RWPE2 (cell line): ENCODE measurements at regions not wholly inside any gene's neighbourhood (a gene's known extent, or its start where the extent isn't known, plus 50 kb on each side); places are given as distances from the start of the nearest gene placed in this dataset.

Experiments
- ATAC-seq: fragments of 200-7000 bp; cut with Tn5 transposase; 3 replicates; pipeline ENCODE4 v1.9.1; 2021; ENCODE audit warnings: low read depth
- DNase-seq: peaks from one replicate; pipeline ENCODE4 v3.0.0-alpha.2; 2020; ENCODE audit warnings: low spot score
- H3K27ac ChIP-seq: fragments of 450-650 bp; 2 replicates; pipeline ENCODE4 v1.5.1; 2017; ENCODE audit warnings: mild to moderate bottlenecking; ENCODE audit not compliant: poor library complexity, severe bottlenecking
- H3K27me3 ChIP-seq: fragments of 250-450 bp; sonication (Bioruptor Pico); 2 replicates; pipeline ENCODE4 v1.5.1; 2021; ENCODE audit warnings: mild to moderate bottlenecking, moderate library complexity; ENCODE audit not compliant: insufficient read depth, poor library complexity, severe bottlenecking
- H3K36me3 ChIP-seq: fragments of 250-450 bp; sonication (Bioruptor Pico); 2 replicates; pipeline ENCODE4 v1.5.1; 2020; ENCODE audit warnings: low read depth, mild to moderate bottlenecking, moderate library complexity
- H3K4me1 ChIP-seq: fragments of 250-450 bp; sonication (Bioruptor Pico); 2 replicates; pipeline ENCODE4 v1.5.1; 2021; ENCODE audit warnings: mild to moderate bottlenecking, moderate library complexity; ENCODE audit not compliant: insufficient read depth, poor library complexity, severe bottlenecking
- H3K4me3 ChIP-seq: fragments of 250-450 bp; sonication (Bioruptor Pico); 2 replicates; pipeline ENCODE4 v1.5.1; 2021; ENCODE audit warnings: mild to moderate bottlenecking, moderate library complexity; ENCODE audit not compliant: severe bottlenecking
- H3K9me3 ChIP-seq: fragments of 250-450 bp; sonication (Bioruptor Pico); 2 replicates; pipeline ENCODE4 v1.5.1; 2021; ENCODE audit warnings: mild to moderate bottlenecking, moderate library complexity; ENCODE audit not compliant: severe bottlenecking
- CTCF ChIP-seq: fragments of 450-650 bp; IDR thresholded peaks from one replicate; pipeline ENCODE4 v1.5.1; 2017; ENCODE audit warnings: mild to moderate bottlenecking, moderate library complexity; ENCODE audit not compliant: poor library complexity, severe bottlenecking

GRCh38 chr5:77146896-77147295 lies 59.8 kb upstream of the ZBED3 start:
- H3K27me3 ChIP-seq, result no peaks in the 10 kb centered on the region
- no peak overlapping the region for H3K27ac ChIP-seq
- TF ChIP-seq CTCF, result no peak
- ATAC-seq, result no peak
- H3K4me3 ChIP-seq, result no peak overlapping the region
- H3K36me3 ChIP-seq, result no peaks in the 10 kb centered on the region
- no peak for DNase-seq
- no peaks in the 10 kb centered on the region for H3K4me1 ChIP-seq
- H3K9me3 ChIP-seq, result no peaks in the 10 kb centered on the region

GRCh38 chr5:77145666-77146065 lies 58.6 kb upstream of the ZBED3 start:
- Histone ChIP-seq H3K27me3 (no peaks in the 10 kb centered on the region), H3K36me3 (no peaks in the 10 kb centered on the region), H3K4me3 (no peak overlapping the region), H3K27ac (no peak overlapping the region), H3K4me1 (no peaks in the 10 kb centered on the region), H3K9me3 (no peaks in the 10 kb centered on the region)
- peak; percentile 67 for ATAC-seq
- no peak for DNase-seq
- no peak for TF ChIP-seq CTCF

GRCh38 chr5:77144837-77145139 lies 57.7 kb upstream of the ZBED3 start:
- no peaks in the 10 kb centered on the region for H3K27me3 ChIP-seq
- peak; percentile 80 for TF ChIP-seq CTCF
- no peaks in the 10 kb centered on the region for H3K4me1 ChIP-seq
- H3K36me3 ChIP-seq, result no peaks in the 10 kb centered on the region
- no peaks in the 10 kb centered on the region for H3K9me3 ChIP-seq
- no peak overlapping the region for H3K27ac ChIP-seq
- DNase-seq, result no peak
- ATAC-seq, result no peak
- H3K4me3 ChIP-seq, result no peak overlapping the region

- Histone ChIP-seq H3K36me3 (no peaks in the 10 kb centered on the region), H3K27me3 (no peaks in the 10 kb centered on the region), H3K4me3 (no peak overlapping the region), H3K4me1 (no peaks in the 10 kb centered on the region), H3K27ac (no peak overlapping the region), H3K9me3 (no peaks in the 10 kb centered on the region)
- ATAC-seq (peak; percentile 83), DNase-seq (peak; percentile 75)
- peak; percentile 99 for TF ChIP-seq CTCF
These were observed 57.1 kb upstream of the ZBED3 start for GRCh38 chr5:77143998-77144836.

- H3K4me3 ChIP-seq, result no peak overlapping the region
- no peak for ATAC-seq
- no peak for TF ChIP-seq CTCF
- H3K36me3 ChIP-seq, result no peaks in the 10 kb centered on the region
- no peak for DNase-seq
- no peaks in the 10 kb centered on the region for H3K27me3 ChIP-seq
- no peaks in the 10 kb centered on the region for H3K9me3 ChIP-seq
- no peak overlapping the region for H3K27ac ChIP-seq
- no peaks in the 10 kb centered on the region for H3K4me1 ChIP-seq
These were observed 53.3 kb upstream of the ZBED3 start for GRCh38 chr5:77140350-77140749.
